Right lobe of liver (tissue), 4 donors: ENCODE measurements at regions not wholly inside any gene's neighbourhood (a gene's known extent, or its start where the extent isn't known, plus 50 kb on each side); places are given as distances from the start of the nearest gene placed in this dataset.

Experiments
- CTCF ChIP-seq, 4 donors: fragments of 200-600 bp in 3 of 4; fragments of 450-650 bp in 1 of 4; IDR thresholded peaks; one replicate each; pipeline versions ENCODE4 v1.5.1 to v1.8.0; 2016 to 2022; ENCODE audit warnings: antibody characterized with exemption in 4 of 4, mild to moderate bottlenecking in 2 of 4
- POLR2A ChIP-seq: fragments of 450-650 bp; IDR thresholded peaks from one replicate; pipeline ENCODE4 v1.6.1; 2017; ENCODE audit warnings: antibody characterized with exemption, mild to moderate bottlenecking
- donor health status: DM: no; HTN: no; CAD: no.
- donor health status: DM: no; HTN: no; CAD: no.
- donor health status: DM: no; HTN: yes; CAD: no.

GRCh38 chr3:17801131-17801530, 58.7 kb upstream of the TBC1D5 start:
- TF ChIP-seq CTCF (IDR thresholded peaks at IDR 0.05) (no peak), POLR2A (no peak)
